DMS114 treated with DMSO at 0.1 percent for 48 hours (cell line): ENCODE measurements at regions not wholly inside any gene's neighbourhood (a gene's known extent, or its start where the extent isn't known, plus 50 kb on each side); places are given as distances from the start of the nearest gene placed in this dataset.
"Not testable (repeated sequence)": the region's sequence is repeated elsewhere in the genome, so short reads cannot be mapped to it uniquely, and the experiment has no call there.

Experiments
- DNase-seq: peaks from one replicate; lab custom pipeline; 2025; ENCODE audit not compliant: unreplicated experiment; lab: John Stamatoyannopoulos, UW

- no peak for DNase-seq
Measured at GRCh38 chr4:63308697-63309096, 1100.6 kb downstream of the TECRL start.

GRCh38 chr4:63302792-63303191 is 1106.5 kb downstream of the TECRL start:
- no peak for DNase-seq

- no peak for DNase-seq
Measured at GRCh38 chr4:63302078-63302477, 1107.2 kb downstream of the TECRL start.

- DNase-seq, result peak; percentile 1
Measured at GRCh38 chr4:63296773-63297172, 1112.5 kb downstream of the TECRL start.

- no peak for DNase-seq
Measured at GRCh38 chr4:63275491-63275890, 1133.8 kb downstream of the TECRL start.

DNA sequence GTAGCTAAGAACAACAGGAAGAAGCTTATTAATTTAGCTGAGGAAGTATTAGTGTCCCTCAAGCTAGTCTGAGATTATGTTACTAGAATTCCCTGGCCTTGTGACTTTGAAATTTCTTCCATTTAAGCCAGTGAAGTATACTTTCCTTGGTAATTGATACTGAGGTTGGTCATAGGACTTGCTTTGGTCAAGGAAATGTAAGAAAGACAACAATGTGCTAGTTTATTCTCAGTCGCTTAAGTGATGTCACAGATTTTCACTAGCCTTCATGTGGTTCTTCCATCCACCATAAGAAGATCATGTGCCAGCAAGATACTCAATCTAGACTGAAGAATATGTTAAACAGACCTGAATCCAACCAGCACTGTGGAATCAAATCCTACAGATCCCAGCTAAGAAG is 1140.1 kb downstream of the TECRL start:
- no peak for DNase-seq

- no peak for DNase-seq
Measured at GRCh38 chr4:63233671-63234070, 1175.6 kb downstream of the TECRL start.

DNA sequence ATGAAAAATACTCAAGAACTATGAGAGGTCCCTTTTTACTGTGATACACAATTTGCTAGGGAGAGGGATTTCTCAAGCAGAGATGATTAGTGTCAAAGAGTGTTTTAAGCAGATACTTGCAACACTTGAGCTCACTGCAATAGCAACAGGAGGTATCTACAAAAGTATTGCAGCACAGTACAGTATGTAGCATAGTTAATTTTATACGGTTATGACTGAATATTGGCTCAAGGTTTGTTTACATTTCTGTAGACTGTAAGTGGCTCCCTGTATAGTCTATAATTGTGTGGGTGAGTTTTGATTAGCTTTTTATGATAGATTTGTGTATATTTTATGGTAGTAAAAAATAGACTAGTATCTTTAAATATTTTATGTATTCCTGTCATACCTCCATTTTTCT is 1177.2 kb downstream of the TECRL start:
- DNase-seq, result no peak

DNA sequence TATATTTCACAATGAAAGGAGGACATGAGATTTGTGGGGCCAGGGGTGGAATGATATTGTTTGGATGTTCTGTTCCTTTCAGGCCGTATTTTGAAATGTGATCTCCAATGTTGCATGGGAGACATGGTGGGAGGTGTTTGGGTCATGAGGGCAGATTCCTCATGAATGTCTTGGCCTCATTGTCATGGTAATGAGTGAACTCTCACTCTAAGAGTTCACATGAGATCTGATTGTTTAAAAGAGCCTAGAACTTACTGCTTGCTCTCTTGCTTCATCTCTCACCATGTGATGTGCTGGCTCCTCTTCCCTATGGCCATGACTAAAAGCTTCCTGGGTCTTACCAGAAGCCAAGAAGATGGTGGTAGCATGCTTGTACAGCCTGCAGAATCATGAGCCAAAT is 1183.0 kb downstream of the TECRL start:
- no peak for DNase-seq

DNA sequence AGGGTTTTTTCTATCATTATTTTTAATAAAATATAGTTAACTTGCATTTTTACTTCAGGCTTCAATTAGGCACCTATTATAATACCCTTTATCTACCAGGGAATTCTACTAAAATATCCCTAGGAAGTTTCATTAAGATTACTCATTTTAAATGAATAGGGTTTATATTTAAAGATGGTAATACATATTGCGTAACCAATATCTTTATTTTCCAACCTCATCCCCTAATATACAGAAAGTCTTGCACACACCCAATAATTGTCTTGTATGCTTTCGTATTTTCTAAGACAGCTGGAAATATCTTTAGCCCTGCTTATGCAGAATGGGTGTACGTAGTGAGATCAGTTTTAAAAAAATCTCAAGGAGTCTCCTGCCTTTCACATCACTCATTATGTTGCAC is 1186.8 kb downstream of the TECRL start:
- DNase-seq, result no peak

DNA sequence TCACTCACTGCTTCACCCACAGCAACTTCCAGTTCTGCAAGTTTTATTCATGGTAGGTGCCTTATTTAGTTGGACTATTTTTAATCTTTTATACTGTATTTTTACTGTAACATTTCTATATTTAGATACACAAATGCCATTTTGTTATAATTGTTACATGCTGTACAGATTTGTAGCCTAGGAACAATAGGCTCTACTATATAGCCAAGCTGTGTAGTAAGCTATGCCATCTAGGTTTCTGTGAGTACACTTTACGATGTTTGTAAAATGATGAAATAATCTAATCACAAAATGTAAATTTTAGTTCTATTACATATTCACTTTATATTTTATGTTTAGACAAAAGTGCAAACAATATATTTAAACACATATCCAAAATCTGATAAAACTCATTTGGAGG is 1187.8 kb downstream of the TECRL start:
- no peak for DNase-seq

GRCh38 chr4:63218856-63219255 is 1190.4 kb downstream of the TECRL start:
- DNase-seq, result no peak

DNA sequence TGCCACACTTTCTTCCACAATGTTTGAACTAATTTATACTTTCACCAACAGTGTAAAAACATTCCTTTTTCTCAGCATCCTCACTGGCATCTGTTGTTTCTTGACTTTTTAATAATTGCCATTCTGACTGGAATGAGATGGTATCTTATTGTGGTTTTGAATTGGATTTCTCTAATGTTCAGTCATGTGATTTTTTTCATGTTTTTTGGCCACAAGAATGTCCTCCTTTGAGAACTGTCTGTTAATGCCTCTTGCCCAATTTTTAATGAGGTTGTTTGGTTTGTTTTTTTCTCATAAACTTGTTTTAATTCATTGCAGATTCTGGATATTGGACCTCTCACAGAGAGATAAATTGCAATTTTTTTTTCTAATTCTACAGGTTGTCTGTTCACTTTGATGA is 1195.2 kb downstream of the TECRL start:
- DNase-seq, result no peak

DNA sequence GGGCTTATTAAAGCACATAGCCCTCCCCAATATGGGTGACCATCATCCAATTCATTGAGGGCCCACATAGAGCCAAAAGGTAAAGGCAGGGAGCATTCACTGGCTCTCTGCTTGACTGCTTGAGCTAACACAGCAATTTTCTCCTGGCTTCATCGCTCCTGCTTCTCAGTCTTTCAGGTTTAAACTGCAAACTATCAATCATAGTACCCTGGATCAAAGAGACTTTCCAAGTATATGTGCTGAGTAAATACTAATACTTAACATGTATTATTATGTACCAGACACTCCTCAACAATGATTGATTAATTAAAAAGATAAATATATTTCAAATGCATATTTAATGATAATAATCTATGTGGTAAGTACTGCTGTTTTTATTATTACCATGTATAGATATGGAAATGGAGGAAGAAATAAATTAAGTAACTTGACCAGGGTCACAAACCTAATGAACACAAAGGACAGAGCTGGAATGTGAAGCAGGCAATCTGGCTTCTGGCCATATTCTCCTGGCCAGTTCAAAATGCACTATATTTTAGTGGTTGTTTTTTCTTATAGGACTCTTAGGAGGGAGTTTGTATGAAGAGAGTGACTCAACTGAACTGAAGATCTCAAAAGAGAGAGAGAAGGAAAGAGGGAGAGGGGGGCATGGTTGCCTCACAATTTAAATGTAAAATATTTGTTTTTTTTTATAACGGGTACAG is 1197.3 kb downstream of the TECRL start:
- DNase-seq, result no peak

GRCh38 chr4:63211375-63211774 is 1197.9 kb downstream of the TECRL start:
- DNase-seq, result no peak

DNA sequence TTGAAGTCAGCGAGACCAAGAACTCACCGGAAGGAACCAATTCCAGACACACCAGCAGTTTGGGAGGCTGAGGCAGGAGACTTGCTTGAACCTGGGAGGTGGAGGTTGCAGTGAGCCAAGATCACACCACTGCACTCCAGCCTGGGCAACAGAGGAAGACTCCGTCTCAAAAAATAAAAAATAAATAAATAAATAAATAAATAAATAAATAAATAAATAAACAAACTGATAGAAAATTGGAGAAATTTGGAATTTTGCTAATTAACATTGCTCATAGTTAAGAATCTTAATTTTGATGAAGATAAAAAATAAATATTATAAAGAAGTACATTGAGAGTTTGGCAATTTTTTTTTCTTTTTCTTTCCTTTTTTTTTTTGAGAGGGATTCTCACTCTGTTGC is 1216.2 kb downstream of the TECRL start:
- DNase-seq, result not testable (repeated sequence)

DNA sequence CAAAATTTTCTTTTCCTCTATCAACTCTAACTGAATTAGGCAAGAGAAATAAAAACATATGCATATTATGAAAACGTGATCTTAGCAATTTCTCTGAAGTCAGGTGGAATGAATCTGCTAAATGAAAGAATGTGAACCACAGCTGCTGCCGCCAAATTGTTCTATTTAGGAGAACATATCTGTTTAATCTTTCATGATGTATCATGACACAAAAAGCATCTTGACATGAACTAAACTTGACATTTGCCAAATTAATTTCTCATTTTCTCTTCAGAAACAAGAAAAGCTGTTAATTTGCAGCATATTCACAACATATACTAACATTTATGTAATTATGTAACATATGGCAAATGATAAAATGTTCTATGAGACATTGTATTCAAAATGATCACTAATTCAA is 1237.9 kb downstream of the TECRL start:
- no peak for DNase-seq

DNA sequence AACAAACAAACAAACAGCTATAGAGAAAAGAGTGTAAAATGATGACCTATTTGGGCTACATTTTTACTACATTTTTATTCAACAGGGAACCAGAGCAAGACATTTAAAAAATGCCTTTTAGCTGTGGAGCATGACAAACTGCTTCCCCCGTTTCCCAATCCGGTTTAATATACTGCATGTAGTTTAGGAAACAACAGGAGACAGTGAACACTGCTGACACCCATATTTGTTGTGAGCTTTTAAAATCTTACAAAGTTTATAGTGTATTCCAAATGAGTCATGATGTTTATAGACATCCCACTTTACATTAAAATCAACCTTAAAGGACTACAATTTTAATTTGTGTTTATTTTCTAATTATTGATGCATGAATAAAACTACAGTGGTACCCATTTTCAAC is 1238.3 kb downstream of the TECRL start:
- DNase-seq, result no peak

DNA sequence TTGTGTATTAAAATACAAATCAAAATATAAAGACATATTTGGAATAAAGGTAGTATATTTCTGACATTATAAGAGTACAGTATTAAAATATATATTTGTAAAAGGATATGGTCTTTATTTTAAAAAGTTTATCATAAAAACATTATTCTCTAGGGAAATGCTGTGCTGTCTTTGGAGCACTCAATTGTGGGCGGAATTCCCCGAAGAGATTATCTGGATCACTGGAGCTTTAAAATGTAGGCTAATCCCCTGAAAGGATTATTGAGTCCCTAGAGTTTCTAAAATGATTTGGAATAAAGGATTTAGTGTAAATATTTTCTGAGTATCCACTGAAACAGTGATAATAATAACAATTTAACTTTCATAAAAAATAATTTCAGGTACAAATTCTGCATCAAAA is 1239.4 kb downstream of the TECRL start:
- DNase-seq, result no peak

DNA sequence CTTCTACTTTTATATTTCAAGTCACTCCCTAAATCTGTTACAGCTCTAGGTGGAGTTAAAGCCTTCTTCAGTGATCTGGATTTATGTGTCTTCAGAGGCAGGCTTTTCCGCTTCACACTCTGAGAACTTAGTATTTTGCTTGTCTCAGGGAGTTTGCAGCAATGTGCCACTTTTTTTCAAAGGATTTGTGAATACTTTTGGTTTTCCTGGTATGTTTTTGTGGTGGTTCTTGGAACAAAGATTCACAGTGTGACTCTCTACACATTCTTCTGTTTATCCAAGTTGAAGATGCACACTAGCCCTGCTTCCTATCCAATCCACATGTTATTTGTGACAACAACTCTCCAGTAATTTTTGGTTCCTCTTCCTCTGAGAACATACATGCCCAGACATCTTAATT is 1253.7 kb downstream of the TECRL start:
- no peak for DNase-seq

DNA sequence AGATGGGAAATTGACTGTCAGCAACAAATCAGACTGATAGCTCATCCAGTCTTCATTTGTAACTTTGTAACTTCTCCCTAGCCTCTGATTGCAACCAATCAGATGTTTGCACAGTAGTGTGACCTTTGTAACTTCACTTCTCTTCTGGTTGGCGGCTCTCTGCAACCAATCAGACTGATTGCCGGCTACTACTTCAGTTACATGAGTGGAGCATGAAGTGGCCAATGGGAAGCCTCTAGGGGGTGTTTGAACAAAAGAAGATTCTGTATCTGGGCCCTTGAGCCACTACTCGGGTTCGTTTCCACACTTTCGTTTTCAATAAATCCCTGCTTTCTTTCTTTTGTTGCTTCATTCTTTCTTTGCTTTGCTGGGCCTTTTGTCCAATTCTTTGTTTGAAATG is 1285.8 kb downstream of the TECRL start:
- DNase-seq, result no peak

DNA sequence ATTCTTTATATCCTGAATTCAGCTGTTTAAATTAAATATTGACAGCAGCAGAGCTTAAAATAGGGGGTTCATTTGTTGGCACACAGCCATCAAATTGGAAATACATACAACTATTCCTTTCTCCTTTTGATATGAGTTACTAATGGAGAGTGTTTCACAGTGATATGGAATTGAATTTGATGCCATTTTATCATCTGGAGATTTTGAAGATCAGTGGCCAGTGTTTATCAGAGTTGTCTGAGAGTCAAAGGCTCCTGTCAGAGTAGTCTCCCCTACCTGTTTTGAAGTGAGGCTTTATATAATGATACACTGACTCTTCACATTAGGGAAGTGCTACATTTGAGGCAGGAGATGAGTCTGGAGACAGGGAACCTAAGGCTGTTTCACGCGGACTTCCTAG is 1286.3 kb downstream of the TECRL start:
- no peak for DNase-seq

- DNase-seq, result no peak
Measured at GRCh38 chr4:63106600-63106999, 1302.7 kb downstream of the TECRL start.

DNA sequence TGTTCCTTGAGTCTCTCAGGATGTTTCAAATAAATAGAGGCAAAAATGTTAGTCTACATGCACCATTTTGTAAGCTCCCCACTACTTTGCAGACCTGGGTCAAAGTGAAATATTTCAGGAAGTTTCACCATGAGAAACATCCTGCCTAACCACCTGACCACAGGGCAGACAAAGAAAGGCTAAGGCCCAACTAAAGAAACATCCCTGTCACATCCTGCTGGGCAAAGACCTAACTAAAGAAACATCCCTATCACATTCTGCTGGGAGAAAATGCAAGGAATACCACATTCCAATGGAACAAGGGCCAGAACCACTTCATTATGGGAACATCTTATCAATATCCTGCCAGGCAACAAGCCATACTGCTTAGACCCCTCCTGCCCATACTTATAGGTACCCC is 1303.4 kb downstream of the TECRL start:
- no peak for DNase-seq
